ENCODE measurements at regions not wholly inside any gene's neighbourhood (a gene's known extent, or its start where the extent isn't known, plus 50 kb on each side); places are given as distances from the start of the nearest gene placed in this dataset.

DNA sequence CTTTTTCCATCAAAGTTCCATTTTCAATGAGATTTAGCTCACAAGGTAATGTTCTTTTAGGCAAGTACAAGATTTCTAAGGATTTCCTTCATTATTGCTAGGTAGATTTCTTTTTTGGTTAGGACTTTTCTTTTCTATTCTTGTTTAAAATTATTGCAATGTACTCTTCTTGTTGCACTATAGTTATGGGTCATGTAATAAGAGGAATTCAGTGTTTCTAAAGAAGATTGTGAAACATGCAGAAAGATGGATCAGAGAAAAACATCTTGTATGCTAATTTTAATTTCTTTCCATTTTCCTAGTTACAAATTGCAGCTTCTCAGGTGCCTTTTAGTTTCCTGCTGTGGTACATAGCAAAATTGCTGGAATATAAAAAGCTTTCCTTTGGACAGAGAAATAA lies 56.1 kb downstream of the BTG1 start:
- no peak for TF ChIP-seq ZNF274 (IDR thresholded peaks at IDR 0.05; ENCODE audit: low read depth, low read length)
- no peak overlapping the region for H3K4me3 ChIP-seq (ENCODE audit: low read length)

- TF ChIP-seq ZNF274 (IDR thresholded peaks at IDR 0.05; ENCODE audit: low read depth, low read length) = no peak
Observed at GRCh38 chr12:92088805-92089204, 56.8 kb downstream of the BTG1 start.

DNA sequence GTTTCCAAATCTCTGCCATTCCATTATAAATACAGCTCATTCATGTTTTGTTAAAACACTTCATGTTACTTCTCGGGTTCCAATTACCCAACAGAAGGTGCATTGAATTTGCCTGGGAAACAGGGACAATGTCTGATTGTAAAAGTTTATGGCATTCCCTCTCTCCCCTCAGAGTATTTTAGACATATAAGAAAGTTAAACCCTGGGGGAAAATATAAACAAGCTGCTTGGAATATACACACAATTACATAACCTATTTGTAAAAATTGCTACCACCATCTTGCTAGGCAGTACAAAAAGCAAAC lies 60.0 kb downstream of the BTG1 start:
- TF ChIP-seq ZNF274 (IDR thresholded peaks at IDR 0.05; ENCODE audit: low read depth, low read length) = no peak
- H3K4me3 ChIP-seq (ENCODE audit: low read length) = no peak overlapping the region

More at GRCh38 chr12:92088805-92089204, 56.8 kb downstream of the BTG1 start:
- no peak overlapping the region for H3K4me3 ChIP-seq (ENCODE audit: low read length)

DNA sequence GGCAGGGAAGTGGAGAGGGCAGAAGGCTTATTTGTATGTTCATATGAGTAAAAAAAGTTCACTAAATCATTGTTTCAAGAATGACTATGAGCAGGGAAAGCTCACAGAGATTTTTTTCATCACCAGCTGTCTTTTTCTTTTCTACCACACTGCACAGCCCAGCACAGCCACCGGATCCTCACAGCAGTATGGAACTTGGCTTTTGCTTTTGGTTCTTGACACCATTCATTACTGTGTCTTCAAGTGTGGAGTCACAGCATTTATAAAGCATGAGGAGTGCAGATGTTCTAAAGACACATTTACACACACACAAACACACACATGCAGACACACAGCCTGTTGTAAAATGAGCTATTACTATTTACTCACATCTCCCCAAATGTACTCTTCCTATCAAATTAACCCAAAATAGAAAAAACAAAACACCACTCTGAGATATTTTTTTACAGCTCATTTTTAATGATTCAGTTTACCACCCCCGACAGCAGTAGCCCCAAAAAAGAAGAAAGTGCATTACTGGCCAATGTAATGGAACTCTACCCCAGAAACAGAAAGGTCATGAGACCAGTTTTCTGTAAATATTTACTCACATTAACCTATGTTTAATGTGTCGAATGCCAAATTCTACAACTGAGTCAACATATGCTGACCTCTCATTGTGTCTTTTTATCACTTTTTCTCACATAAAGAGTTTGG lies 60.5 kb downstream of the BTG1 start:
- H3K4me3 ChIP-seq (ENCODE audit: low read length) = no peak overlapping the region
- no peak for TF ChIP-seq ZNF274 (IDR thresholded peaks at IDR 0.05; ENCODE audit: low read depth, low read length)

- H3K4me3 ChIP-seq (ENCODE audit: low read length) = no peak overlapping the region
- no peak for TF ChIP-seq ZNF274 (IDR thresholded peaks at IDR 0.05; ENCODE audit: low read depth, low read length)
Observed at GRCh38 chr12:92080911-92081285, 64.7 kb downstream of the BTG1 start.

DNA sequence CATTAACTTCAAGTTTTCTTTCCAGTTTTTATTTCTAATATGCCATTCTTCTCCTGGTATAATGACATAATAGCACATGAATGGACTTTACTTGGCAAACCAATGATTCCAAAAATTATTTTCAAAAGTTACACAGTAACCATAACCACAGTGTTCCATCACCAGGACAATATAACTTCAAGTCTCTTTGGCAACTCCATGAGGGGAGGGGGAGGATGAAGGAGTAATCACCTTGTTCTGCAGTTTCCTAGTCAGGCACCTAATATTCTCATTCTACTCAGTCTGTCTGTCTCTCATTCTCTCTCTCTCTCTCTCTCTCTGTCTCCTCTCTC lies 66.6 kb downstream of the BTG1 start:
- no peak for TF ChIP-seq ZNF274 (IDR thresholded peaks at IDR 0.05; ENCODE audit: low read depth, low read length)
- no peak overlapping the region for H3K4me3 ChIP-seq (ENCODE audit: low read length)

DNA sequence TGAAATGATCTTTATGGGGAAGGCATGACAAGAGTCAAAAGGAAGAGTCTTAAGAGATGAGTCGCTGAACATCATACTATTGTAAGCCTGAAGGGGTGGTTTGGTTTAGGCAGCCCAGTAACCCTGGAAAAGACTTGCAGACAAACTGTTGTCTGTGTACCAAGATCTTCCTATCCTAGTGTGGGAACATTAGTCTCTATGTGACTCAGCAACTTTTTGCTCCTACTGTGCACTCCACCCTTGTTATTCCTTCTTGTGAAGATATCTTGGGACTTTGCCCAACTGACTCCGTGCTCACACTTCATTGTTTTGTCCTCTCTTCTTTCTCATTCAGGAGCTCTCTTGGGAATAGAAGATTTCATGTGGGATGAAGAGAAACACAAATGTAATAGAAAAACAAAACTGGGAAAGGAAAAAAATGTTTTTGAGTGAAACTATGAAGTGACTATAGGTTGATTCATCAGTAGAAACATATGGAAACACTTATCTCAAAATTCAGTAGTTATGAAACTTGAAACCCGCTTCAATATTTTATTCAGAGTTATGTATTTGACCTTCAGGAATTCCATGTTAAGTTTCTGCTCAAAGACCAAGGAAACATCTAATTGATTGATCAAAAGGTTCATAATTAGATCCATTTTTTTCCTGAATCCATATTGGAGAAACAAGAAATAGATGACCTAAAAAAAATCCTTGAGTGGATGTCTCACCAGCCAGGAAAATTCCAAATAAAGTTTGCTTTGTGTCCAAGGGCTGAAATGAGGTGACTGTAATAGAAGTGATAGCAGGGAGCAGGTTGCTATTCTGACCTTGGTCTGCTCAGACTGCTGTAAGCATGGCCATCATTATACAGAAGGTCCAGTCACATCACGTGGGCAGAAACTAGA lies 67.2 kb downstream of the BTG1 start:
- H3K4me3 ChIP-seq (ENCODE audit: low read length) = no peak overlapping the region
- no peak for TF ChIP-seq ZNF274 (IDR thresholded peaks at IDR 0.05; ENCODE audit: low read depth, low read length)

DNA sequence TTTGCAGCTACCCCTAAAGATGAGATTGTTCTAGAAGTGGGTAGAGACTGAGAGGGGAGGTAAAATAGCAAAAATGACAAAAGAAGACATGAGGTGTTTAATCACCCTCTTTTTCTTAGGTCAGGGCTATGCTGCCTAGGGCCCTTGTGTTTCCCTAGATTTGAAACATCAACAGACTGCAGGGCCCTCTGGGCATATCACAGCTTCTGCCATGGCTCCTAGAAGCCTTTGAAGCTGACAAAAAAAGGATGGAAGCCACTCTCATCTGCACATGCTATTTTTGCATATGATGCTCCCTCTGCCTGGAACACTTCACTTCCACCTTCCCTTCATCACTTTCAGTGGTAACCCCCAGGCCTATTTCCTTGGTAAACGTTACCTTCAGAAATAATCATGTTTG lies 68.1 kb downstream of the BTG1 start:
- H3K4me3 ChIP-seq (ENCODE audit: low read length) = no peak overlapping the region

DNA sequence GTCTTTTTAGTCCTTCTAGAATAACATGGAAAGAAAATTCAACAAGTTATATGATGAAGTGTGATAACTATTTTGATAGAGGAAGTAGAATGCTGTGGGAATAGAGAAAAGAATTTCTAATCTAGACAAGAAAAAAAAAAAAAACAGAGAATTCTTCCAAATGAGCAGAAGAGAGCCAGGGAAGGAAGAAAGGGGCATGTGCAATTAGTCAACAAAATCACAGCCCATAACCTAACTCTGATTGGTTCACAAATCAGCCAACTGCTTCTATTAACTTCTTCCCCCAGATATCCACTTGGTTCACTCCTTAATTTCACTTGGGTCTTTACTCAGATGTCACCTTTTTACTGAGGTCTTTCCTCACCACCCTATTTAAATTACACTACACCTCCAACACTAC lies 69.5 kb downstream of the BTG1 start:
- H3K4me3 ChIP-seq (ENCODE audit: low read length) = no peak overlapping the region
- TF ChIP-seq ZNF274 (IDR thresholded peaks at IDR 0.05; ENCODE audit: low read depth, low read length) = no peak

More for the DNA sequence above, 68.1 kb downstream of the BTG1 start:
- TF ChIP-seq ZNF274 (IDR thresholded peaks at IDR 0.05; ENCODE audit: low read depth, low read length) = no peak

GRCh38 chr12:92075425-92075914 lies 70.2 kb downstream of the BTG1 start:
- TF ChIP-seq ZNF274 (IDR thresholded peaks at IDR 0.05; ENCODE audit: low read depth, low read length) = no peak
- no peak overlapping the region; the same call in 1 of the 2 replicates for H3K4me3 ChIP-seq (ENCODE audit: low read length)

- H3K4me3 ChIP-seq (ENCODE audit: low read length) = no peak overlapping the region
- TF ChIP-seq ZNF274 (IDR thresholded peaks at IDR 0.05; ENCODE audit: low read depth, low read length) = no peak
Observed at GRCh38 chr12:92074889-92075288, 70.8 kb downstream of the BTG1 start.

- no peak for TF ChIP-seq ZNF274 (IDR thresholded peaks at IDR 0.05; ENCODE audit: low read depth, low read length)
- no peak overlapping the region for H3K4me3 ChIP-seq (ENCODE audit: low read length)
Observed at GRCh38 chr12:92073094-92073493, 72.6 kb downstream of the BTG1 start.

- no peak for TF ChIP-seq ZNF274 (IDR thresholded peaks at IDR 0.05; ENCODE audit: low read depth, low read length)
- H3K4me3 ChIP-seq (ENCODE audit: low read length) = no peak overlapping the region
Observed at GRCh38 chr12:92072112-92072511, 73.5 kb downstream of the BTG1 start.

- no peak overlapping the region for H3K4me3 ChIP-seq (ENCODE audit: low read length)
- no peak for TF ChIP-seq ZNF274 (IDR thresholded peaks at IDR 0.05; ENCODE audit: low read depth, low read length)
Observed at GRCh38 chr12:92070864-92071445, 74.7 kb downstream of the BTG1 start.
